ENCODE measurements at regions not wholly inside any gene's neighbourhood (a gene's known extent, or its start where the extent isn't known, plus 50 kb on each side); places are given as distances from the start of the nearest gene placed in this dataset.

DNA sequence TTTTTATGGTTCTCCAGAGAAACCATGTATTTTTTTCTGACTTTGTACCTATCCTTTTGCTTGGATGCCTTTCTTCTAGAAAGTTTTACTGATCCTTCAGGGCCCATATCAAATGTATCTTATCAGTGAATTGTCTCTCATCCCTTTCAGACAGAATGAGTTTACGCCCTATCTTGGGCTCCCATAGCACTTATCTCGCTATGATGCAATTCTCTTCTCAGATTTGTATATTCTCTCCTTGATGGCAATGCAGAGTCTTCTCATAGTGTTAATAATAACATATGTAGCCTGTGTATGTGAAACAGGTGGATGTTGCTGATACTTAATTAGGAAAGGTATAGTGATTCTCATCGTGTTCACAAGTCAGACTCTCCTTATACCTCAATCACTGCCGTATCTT lies 336.2 kb downstream of the UTRN start:
- Histone ChIP-seq H2BK20ac (ENCODE audit: low read depth, low read length, poor library complexity, severe bottlenecking) (no peak overlapping the region), H3K23ac (ENCODE audit: insufficient read length, low read depth, low read length) (no peak overlapping the region), H3K79me1 (ENCODE audit: insufficient read depth, low read depth, low read length, poor library complexity, severe bottlenecking) (no peaks in the 10 kb centered on the region), H3K18ac (ENCODE audit: insufficient read length, low read depth, low read length) (no peak overlapping the region), H3K4me2 (ENCODE audit: insufficient read depth, insufficient read length, low read length) (no peak overlapping the region), H3K79me2 (ENCODE audit: insufficient read depth, low read length) (no peaks in the 10 kb centered on the region), H2BK5ac (ENCODE audit: insufficient read length, low read length) (no peak overlapping the region), H3K27ac (ENCODE audit: insufficient read length, low read depth, low read length) (no peak overlapping the region), H4K91ac (ENCODE audit: insufficient read length, low read depth, low read length) (no peak overlapping the region), H3K23me2 (ENCODE audit: insufficient read length, low read depth, low read length, poor library complexity, severe bottlenecking) (no peaks in the 10 kb centered on the region), H3K4ac (ENCODE audit: low read depth, low read length) (no peak overlapping the region), H3K4me1 (ENCODE audit: insufficient read depth, low read length) (peaks cover 11% of the 10 kb centered on the region), H4K5ac (ENCODE audit: insufficient read length, low read depth, low read length) (no peak overlapping the region), H2BK12ac (ENCODE audit: insufficient read length, low read depth, low read length) (no peak overlapping the region), H4K20me1 (ENCODE audit: control insufficient read depth, insufficient read depth, insufficient read length) (no peaks in the 10 kb centered on the region), H2BK120ac (ENCODE audit: low read depth, low read length, poor library complexity, severe bottlenecking) (no peak overlapping the region), H3K14ac (ENCODE audit: insufficient read depth, low read length) (no peak overlapping the region), H3K27me3 (ENCODE audit: insufficient read depth, low read length) (no peaks in the 10 kb centered on the region), H3T11ph (ENCODE audit: low read length) (no peak overlapping the region), H3K9me3 (ENCODE audit: control insufficient read depth, low read depth, low read length) (no peaks in the 10 kb centered on the region), H3K56ac (ENCODE audit: insufficient read length, low read depth, low read length) (no peak overlapping the region), H2BK15ac (ENCODE audit: low read depth, low read length) (no peak overlapping the region), H2AK5ac (ENCODE audit: insufficient read length, low read length) (no peak overlapping the region), H3K9ac (ENCODE audit: extremely low read depth, insufficient read length, low read length) (no peak overlapping the region), H2AFZ (ENCODE audit: low read length) (no peak overlapping the region), H4K8ac (replicated peaks; ENCODE audit: insufficient read length, low read depth, low read length) (no peak overlapping the region)
- H3K27ac Mint-ChIP-seq, result no peak overlapping the region
- H3K9me3 Mint-ChIP-seq, result no peaks in the 10 kb centered on the region
- H3K27me3 Mint-ChIP-seq (ENCODE audit: low read depth), result no peaks in the 10 kb centered on the region
- no CpG with 5 or more reads among the region's 4 CpGs for whole genome bisulfite sequencing (ENCODE audit: extremely low coverage, insufficient read length, low lambda C conversion rate)
- peaks cover 33 to 39% of the 10 kb centered on the region in 2 experiments for H3K4me1 Mint-ChIP-seq
- no peak for TF ChIP-seq CTCF (conservative IDR thresholded peaks at IDR 0.05)
- no peak overlapping the region for H3K4me3 Mint-ChIP-seq
- no peak for DNase-seq
- no peaks in the 10 kb centered on the region for H3K36me3 Mint-ChIP-seq (ENCODE audit: insufficient read depth in 1 of 3, low read depth in 3 of 3)

Data from H9 (cell line).